ENCODE measurements at regions not wholly inside any gene's neighbourhood (a gene's known extent, or its start where the extent isn't known, plus 50 kb on each side); places are given as distances from the start of the nearest gene placed in this dataset.
"Not testable (repeated sequence)": the region's sequence is repeated elsewhere in the genome, so short reads cannot be mapped to it uniquely, and the experiment has no call there.

GRCh38 chr12:54799966-54800365, 54.4 kb upstream of the MUCL1 start:
- ATAC-seq = not testable (repeated sequence)

GRCh38 chr12:54798651-54799050, 55.7 kb upstream of the MUCL1 start:
- ATAC-seq = no peak

- no peak for ATAC-seq
These were observed 57.3 kb upstream of the MUCL1 start for GRCh38 chr12:54796991-54797390.

- no peak for ATAC-seq
These were observed 58.7 kb upstream of the MUCL1 start for GRCh38 chr12:54795644-54796043.

- ATAC-seq = no peak
These were observed 68.2 kb upstream of the MUCL1 start for GRCh38 chr12:54786081-54786480.

GRCh38 chr12:54784115-54784514, 70.2 kb upstream of the MUCL1 start:
- no peak for ATAC-seq

GRCh38 chr12:54777031-54777430, 77.3 kb upstream of the MUCL1 start:
- ATAC-seq = not testable (repeated sequence)

GRCh38 chr12:54773593-54773992, 80.7 kb upstream of the MUCL1 start:
- ATAC-seq = no peak

- no peak for ATAC-seq
These were observed 88.7 kb upstream of the MUCL1 start for GRCh38 chr12:54765652-54766051.

- ATAC-seq = no peak
These were observed 91.9 kb upstream of the MUCL1 start for GRCh38 chr12:54762390-54762789.

- ATAC-seq = no peak
These were observed 94.6 kb upstream of the MUCL1 start for GRCh38 chr12:54759751-54760150.

GRCh38 chr12:54751493-54751892, 102.8 kb upstream of the MUCL1 start:
- ATAC-seq = no peak

- ATAC-seq = peak in 1 of 2 donors; percentile 51
These were observed 101.1 kb upstream of the DCD start for GRCh38 chr12:54749191-54749818.

GRCh38 chr12:54744590-54744989, 96.4 kb upstream of the DCD start:
- ATAC-seq = no peak

GRCh38 chr12:54740882-54741281, 92.7 kb upstream of the DCD start:
- no peak for ATAC-seq

- ATAC-seq = no peak
These were observed 88.4 kb upstream of the DCD start for GRCh38 chr12:54736549-54736948.

- no peak for ATAC-seq
These were observed 86.2 kb upstream of the DCD start for GRCh38 chr12:54734196-54734950.

- ATAC-seq = no peak
These were observed 77.2 kb upstream of the DCD start for GRCh38 chr12:54725233-54725843.

- peak in 1 of 2 donors; percentile 41 for ATAC-seq
These were observed 75.5 kb upstream of the DCD start for GRCh38 chr12:54723379-54724256.

- ATAC-seq = no peak
These were observed 73.1 kb upstream of the DCD start for GRCh38 chr12:54721312-54721711.

- ATAC-seq = no peak
These were observed 71.5 kb upstream of the DCD start for GRCh38 chr12:54719691-54720090.

GRCh38 chr12:54716261-54716660, 68.1 kb upstream of the DCD start:
- no peak for ATAC-seq

GRCh38 chr12:54713876-54714275, 65.7 kb upstream of the DCD start:
- ATAC-seq = not testable (repeated sequence)
